Activated naive CD8-positive, alpha-beta T cell treated with anti-CD3 and anti-CD28 coated beads, Interleukin-2, amount 50 U/mL, for 16 hours (primary cell): ENCODE measurements at regions not wholly inside any gene's neighbourhood (a gene's known extent, or its start where the extent isn't known, plus 50 kb on each side); places are given as distances from the start of the nearest gene placed in this dataset.
"Not testable (repeated sequence)": the region's sequence is repeated elsewhere in the genome, so short reads cannot be mapped to it uniquely, and the experiment has no call there.

Experiments
- DNase-seq: peaks from one replicate; pipeline ENCODE4 v3.0.0-alpha.2; 2020; ENCODE audit warnings: low read depth, low spot score

- no peak for DNase-seq
These were observed 404.5 kb downstream of the BCOR start for GRCh38 chrX:39693298-39693697.

GRCh38 chrX:39702636-39703035 lies 395.1 kb downstream of the BCOR start:
- not testable (repeated sequence) for DNase-seq

GRCh38 chrX:39703307-39703706 lies 394.5 kb downstream of the BCOR start:
- no peak for DNase-seq

GRCh38 chrX:39704590-39704989 lies 393.2 kb downstream of the BCOR start:
- DNase-seq: no peak

- no peak for DNase-seq
These were observed 392.5 kb downstream of the BCOR start for GRCh38 chrX:39705290-39705689.

GRCh38 chrX:39709364-39709763 lies 388.4 kb downstream of the BCOR start:
- no peak for DNase-seq

- DNase-seq: no peak
These were observed 387.9 kb downstream of the BCOR start for GRCh38 chrX:39709812-39710211.

- no peak for DNase-seq
These were observed 387.0 kb downstream of the BCOR start for GRCh38 chrX:39710776-39711175.

- no peak for DNase-seq
These were observed 383.3 kb downstream of the BCOR start for GRCh38 chrX:39714471-39714870.

GRCh38 chrX:39716401-39716800 lies 381.4 kb downstream of the BCOR start:
- no peak for DNase-seq

GRCh38 chrX:39716802-39717540 lies 380.8 kb downstream of the BCOR start:
- DNase-seq: no peak

GRCh38 chrX:39718981-39719380 lies 378.8 kb downstream of the BCOR start:
- DNase-seq: no peak

- DNase-seq: no peak
These were observed 376.8 kb downstream of the BCOR start for GRCh38 chrX:39720945-39721344.

- DNase-seq: no peak
These were observed 376.0 kb downstream of the BCOR start for GRCh38 chrX:39721566-39722279.

- DNase-seq: no peak
These were observed 373.2 kb downstream of the BCOR start for GRCh38 chrX:39724544-39724943.

GRCh38 chrX:39725114-39725513 lies 372.6 kb downstream of the BCOR start:
- DNase-seq: no peak

- no peak for DNase-seq
These were observed 371.7 kb downstream of the BCOR start for GRCh38 chrX:39725928-39726619.

- DNase-seq: no peak
These were observed 371.0 kb downstream of the BCOR start for GRCh38 chrX:39726771-39727170.

GRCh38 chrX:39728025-39728424 lies 369.7 kb downstream of the BCOR start:
- DNase-seq: no peak

- DNase-seq: no peak
These were observed 368.7 kb downstream of the BCOR start for GRCh38 chrX:39728852-39729598.

- no peak for DNase-seq
These were observed 367.6 kb downstream of the BCOR start for GRCh38 chrX:39729981-39730661.
